ENCODE measurements at regions not wholly inside any gene's neighbourhood (a gene's known extent, or its start where the extent isn't known, plus 50 kb on each side); places are given as distances from the start of the nearest gene placed in this dataset.
"Not testable (repeated sequence)": the region's sequence is repeated elsewhere in the genome, so short reads cannot be mapped to it uniquely, and the experiment has no call there.

DNA sequence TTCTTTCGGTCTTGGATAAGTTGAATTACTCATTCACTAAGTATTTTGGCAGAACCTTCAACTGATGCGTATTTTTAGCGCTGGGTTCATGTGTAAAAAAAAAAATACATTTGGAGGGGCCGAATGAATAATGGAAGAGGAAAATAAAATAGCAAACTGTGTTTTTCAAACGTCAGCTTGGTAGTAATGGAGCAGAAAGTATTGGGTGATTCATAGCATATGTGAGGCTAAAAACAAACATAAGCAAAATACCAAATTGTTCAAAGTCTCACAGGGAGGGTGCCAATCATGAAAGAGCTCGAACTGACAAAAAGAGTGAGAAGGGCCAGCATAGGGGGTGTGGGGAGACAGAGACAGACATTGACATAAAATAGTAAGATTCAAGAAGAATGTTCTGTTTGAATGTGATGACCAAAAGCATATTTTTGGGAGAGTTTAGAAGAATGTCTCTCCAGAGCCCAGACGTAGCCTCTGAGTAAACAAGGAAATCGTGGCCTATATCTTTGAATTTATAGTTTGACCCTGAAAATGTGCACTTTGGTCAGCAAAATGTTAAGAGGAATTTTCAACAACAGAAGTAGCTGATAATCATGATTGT is 174.9 kb upstream of the HMHB1 start:
- in situ Hi-C loops (cut with HindIII; ENCODE audit: low sequenced_read_pairs), result loop anchor here (5.0 kb wide), 1 partner anchor 90 kb away; no protein-coding TSS in a partner anchor

DNA sequence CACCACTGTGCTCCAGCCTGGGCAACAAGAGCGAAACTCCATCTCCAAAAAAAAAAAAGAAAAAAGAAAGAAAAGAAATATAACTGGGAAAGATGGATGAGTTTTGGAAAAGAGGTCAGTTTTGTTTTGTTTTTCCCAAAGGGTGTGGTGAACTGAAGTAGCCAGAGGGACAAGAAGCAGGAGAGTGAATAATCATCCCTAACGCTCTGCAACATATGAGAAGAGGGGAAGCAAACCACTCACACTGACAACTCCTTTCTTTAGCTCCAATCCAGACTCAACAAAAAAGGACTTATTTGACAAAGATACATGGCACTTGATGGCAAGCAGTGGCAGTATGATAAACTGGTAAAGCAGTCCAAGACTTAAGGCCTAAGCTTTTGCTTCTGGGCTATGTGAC is 176.1 kb upstream of the HMHB1 start:
- in situ Hi-C loops (cut with HindIII; ENCODE audit: low sequenced_read_pairs), result loop anchor here (5.0 kb wide), 1 partner anchor 91 kb away; no protein-coding TSS in a partner anchor

DNA sequence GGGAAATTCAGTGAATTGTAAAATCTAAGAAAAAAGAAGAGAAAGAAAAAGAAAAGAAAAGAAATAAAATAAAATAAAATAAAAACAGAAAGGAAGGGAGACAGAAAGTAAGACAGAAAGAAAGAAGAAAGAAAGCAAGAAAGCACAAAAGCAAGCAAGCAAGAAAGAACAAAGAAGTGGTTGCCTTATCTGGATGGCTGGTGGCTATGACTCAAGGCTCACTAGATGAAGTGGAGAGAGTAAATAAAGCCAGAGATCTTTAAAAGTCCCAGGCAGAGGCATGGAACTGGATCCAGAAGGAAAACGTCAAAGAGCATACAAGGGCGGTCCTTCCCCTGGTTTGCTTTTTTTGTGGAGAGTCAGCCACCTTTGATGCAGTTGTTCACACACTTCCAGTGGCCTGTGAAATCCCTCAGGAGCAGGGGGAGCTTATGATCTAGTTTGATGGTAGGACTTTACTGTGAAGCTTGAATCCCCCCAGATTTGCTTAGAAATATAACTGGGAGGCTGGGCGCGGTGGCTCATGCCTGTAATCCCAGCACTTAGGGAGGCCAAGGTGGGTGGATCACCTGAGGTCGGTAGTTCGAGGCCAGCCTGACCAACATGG is 176.7 kb upstream of the HMHB1 start:
- in situ Hi-C loops (cut with HindIII; ENCODE audit: low sequenced_read_pairs), result loop anchor here (5.0 kb wide), 1 partner anchor 92 kb away; no protein-coding TSS in a partner anchor

DNA sequence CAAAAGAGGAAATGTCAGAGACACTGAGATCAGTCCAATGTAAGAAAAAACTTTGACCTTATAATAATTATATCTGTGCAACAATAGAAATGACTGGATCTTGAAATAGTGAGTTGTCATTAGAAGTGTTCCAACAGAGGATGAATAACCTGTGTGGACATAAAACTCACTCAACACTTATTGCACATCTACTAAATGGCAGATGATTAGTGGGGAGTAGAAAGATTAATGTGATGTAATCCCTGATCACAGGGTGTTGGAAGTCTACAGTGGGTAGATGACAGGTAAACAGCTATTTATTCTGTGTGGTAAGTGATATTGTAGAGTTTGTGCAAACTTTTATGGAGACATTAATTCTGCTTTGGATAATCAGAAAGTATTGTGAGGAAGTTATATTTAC is 177.3 kb upstream of the HMHB1 start:
- in situ Hi-C loops (cut with HindIII; ENCODE audit: low sequenced_read_pairs), result loop anchor here (5.0 kb wide), 1 partner anchor 93 kb away; no protein-coding TSS in a partner anchor

DNA sequence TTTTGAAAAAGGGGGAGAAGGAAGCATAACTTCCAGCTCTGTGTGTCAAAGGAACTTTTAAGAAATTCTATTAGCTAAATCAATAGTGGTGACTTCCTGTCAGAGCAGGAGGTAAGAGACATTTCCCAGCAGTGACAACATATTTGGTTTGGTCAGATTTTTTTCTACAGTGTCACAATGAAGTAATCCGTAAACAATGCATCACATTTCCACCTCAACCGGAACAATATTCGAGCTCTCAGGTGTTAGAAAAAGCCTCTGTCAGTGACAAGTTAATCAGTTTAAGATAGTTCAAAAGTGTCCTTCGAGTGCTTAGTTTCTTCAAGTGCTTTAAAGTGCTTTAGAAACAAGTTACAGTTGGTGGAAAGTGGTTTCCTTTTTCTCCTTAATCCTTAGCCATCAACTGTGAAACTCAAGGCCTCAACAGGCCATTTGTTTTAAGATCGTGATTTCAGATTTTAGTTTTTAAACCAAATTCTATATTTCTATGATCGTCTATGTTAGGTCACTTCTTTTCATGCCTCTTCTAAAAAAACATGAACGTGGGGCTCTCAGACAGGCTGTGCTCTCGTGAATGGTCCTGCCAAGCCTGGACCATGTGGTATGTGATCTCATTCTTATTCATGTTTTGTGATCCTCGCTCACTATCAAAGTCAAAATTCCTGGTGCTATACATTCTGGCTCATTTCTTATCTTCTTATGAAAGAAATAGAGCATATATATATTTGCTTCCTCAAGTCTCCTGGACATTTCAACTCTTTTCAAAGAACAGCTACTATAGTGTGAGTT is 181.9 kb upstream of the HMHB1 start:
- in situ Hi-C loops (cut with HindIII; ENCODE audit: low sequenced_read_pairs), result no loop called here

DNA sequence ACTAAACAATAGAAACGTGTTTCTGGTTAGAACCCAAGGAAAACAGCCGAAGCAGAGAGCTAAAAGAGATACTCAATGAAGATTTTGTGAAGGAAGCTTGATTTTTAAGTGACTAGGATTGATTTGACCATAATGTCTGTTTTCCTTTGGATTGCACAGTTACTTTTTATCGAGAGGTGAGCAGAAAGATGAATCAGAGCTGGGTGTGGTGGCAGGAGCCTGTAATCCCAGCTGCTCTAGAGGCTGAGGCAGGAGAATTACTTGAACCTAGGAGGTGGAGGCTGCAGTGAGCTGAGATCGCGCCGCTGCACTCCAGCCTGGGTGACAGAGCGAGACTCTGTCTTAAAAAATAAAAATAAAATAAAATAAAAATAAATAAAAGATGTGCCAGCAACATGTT is 186.9 kb upstream of the HMHB1 start:
- in situ Hi-C loops (cut with HindIII; ENCODE audit: low sequenced_read_pairs), result not testable (repeated sequence)

DNA sequence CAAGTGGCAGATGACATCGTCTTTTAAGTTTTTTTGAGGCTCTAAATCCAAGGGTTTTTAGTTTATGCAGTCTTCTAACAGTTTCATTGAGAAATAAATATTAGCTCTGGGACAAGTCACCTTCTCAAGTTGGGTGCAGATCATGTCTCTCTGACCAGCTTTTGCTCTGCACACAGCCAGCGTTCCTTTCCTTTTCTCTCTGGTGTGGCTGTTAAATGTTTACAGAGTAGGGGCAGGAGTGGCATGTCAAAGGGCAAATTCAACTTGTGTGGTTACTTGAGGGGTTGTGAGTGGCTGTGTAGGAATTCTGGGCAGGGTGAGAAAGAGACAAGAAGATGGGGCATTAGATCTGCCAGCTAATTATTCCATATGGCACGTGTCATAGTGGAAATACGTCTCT is 187.5 kb upstream of the HMHB1 start:
- in situ Hi-C loops (cut with HindIII; ENCODE audit: low sequenced_read_pairs), result no loop called here

DNA sequence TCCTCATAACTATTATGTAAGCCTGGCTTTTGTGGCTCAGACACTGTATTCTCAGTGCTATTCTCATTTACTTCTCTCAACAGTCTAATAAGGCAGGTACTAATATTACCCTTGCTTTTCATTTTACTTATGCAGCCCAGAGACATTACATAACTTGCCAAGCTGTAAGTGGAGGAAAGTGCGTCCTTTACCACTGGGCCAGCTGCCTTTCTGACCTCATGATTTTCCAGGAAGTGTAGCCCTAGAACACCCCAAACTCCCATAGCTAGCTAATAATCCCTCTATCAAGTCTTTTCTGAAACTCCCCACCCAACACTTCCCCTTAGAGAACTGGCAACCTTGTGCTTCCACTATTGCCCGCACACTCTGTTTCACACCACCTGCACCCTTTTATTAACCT is 192.9 kb upstream of the HMHB1 start:
- in situ Hi-C loops (cut with HindIII; ENCODE audit: low sequenced_read_pairs), result no loop called here

DNA sequence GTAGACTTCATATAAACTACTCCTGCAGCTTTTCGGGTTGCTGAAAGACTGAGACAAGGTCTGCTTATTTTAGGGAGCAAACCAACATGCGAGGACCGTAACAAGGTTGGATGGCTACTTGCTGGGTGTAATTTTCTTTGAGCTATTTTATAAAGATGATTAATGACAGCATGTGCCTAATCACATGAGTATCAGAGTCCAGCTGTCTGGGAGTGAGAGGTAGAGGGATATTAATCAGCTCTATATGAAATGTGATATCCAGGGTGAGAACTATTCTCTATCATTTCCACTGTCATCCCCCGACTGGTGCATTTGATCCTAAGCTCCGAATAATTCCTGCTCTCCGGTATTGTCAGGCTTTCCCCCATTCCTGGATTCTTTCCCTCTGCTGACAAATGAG is 193.8 kb upstream of the HMHB1 start:
- in situ Hi-C loops (cut with HindIII; ENCODE audit: low sequenced_read_pairs), result no loop called here

DNA sequence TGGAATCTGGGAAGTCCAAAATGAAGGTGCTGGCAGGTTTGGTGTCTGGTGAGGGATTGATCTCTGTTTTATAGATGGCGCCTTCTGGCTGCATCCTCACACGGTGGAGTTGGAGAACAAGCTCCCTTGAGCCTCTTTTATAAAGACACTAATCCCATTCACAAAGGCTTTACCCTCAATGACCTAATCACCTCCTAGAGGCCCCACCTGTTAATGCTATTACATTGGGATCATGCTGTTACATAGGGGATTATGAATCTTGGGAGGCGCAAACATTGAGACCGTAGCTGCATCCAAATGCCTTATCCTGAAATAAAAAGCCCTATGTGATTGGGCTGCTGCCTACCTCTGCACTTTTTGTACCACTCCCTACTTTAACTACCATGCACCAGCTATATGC is 197.1 kb upstream of the HMHB1 start:
- in situ Hi-C loops (cut with HindIII; ENCODE audit: low sequenced_read_pairs), result no loop called here

DNA sequence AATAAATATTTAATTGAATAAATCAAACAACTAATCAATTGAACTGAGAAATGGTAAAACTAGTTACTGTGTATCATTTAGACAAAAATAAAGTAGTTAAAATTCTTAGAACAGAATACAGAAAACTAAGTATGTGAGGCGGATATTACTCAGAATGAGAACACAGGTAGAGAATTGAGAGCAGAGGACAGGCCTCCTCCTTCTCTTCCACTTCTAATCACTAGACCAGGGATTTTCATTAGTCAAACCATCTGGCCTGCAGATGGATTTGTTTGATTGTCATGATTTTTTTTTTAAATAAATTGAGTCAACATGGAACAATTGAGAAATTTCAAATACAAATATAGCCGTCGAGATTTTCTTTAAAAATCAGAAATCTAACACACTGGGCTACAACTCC is 198.6 kb upstream of the HMHB1 start:
- in situ Hi-C loops (cut with HindIII; ENCODE audit: low sequenced_read_pairs), result no loop called here

DNA sequence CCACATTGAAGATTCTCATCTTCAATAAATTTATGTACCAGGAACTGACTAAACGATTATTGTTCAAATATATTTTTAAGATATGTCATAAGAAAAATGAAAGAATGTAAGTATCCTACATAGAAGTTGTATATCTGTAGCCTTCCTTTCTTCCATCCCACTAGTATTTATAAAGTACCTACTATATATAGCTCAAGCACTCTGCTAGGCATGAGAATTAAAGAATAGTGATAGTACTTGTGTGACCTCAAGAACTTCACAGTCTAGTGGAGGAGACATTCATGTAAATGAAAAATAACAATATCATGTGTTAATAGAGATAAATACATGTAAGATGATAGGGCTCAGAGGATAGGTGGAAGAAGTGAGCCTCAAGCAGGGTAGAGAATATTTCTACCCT is 201.0 kb upstream of the HMHB1 start:
- in situ Hi-C loops (cut with HindIII; ENCODE audit: low sequenced_read_pairs), result no loop called here

DNA sequence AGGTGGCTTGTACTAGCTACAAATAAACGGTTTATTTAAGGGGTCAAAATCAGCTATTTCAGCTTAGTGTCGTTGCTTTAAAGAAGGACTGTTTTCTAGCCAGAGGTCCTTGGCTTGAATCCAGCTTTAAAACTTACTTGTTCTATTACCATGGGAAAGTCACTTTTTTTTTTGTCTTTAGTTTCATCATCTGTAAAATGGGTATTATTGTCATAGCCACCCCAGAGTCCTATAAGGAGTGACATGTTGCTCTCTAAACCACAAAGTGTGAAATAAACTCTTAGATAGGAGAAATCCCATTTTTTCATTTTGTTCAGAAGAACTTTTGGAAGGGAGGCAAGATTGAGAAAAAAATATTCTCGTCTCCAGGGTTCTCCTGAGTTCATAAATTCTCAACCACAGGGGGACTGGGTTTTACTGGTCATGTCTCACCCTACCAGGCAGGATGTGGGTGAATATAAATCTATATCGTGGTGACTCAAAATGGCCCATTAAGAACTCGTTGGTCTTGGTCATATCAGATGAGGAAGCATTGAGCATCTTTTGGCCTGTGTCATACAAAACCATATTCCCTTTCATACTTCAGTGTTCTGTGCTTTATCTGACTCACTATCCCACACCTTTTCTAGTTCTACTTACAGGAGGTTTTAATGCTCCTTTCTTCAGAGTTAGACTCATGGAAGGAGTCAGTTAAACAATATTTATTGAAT is 202.7 kb upstream of the NR3C1 start:
- in situ Hi-C loops (cut with HindIII; ENCODE audit: low sequenced_read_pairs), result no loop called here

DNA sequence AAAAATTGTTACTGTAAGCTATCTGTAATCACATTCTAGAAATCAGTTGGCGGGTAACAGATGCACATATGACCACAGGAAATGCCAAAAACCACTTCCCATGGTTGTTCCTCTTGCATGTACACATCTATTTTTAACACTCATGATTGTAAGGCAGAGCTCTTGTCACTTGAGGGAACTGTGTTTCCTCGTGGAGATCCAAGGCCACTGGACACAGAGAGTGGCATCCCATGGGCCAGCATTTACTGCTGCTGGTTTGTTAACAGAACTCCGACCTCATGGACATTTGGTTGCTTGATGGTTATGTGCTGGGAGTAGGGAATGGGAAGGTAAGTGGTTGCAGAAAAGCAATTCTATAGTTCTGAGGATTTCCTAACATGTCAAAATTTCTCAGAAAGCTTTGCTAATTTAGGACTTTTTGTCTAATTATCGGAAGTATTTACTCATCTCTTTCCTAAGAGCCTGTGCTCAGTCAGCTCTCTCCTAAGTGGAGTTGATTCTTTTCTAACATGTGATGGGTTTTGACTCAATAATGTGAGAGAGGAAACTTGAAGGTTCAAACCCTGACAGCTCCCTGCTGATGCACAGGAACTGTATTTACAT is 202.0 kb upstream of the NR3C1 start:
- in situ Hi-C loops (cut with HindIII; ENCODE audit: low sequenced_read_pairs), result no loop called here

DNA sequence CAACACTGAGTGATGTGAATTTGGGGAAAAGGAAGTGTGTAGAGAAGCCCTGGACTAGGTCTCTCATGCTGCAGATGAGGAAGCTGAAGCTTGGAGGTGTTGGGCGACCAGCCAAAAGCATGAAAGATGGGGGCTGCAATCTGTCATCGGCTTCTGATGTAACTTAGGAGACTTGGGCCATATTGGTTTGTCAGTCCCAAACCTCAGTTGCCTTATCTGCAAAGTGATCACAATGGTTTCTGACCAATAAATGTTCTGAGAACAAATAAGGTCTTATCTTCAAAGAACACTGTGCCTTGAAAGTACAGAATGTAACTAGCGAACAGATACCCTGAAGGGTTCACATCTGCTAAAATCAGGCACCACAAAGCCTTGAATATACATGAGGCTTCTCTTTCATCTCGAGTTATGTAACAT is 198.4 kb upstream of the NR3C1 start:
- in situ Hi-C loops (cut with HindIII; ENCODE audit: low sequenced_read_pairs), result no loop called here

DNA sequence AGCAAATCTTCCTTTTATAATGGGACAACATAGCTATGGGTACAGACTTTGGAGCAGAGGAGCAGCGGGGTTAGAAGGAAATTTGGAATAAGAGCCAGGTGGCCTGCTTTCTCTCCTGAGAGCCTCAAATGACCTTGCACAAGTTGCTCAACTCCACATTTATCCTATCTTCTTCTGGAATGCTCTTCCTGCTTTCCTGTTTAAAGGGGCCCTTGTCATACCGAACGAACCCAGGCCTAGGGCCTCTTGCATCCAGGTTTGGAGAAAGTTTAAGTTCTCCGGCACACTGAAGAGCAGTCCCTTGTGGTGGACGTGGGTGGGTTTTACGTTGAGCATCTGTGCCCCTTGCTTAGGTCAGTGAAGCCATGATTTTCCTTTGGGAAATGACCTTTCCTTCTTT is 197.9 kb upstream of the NR3C1 start:
- in situ Hi-C loops (cut with HindIII; ENCODE audit: low sequenced_read_pairs), result no loop called here

DNA sequence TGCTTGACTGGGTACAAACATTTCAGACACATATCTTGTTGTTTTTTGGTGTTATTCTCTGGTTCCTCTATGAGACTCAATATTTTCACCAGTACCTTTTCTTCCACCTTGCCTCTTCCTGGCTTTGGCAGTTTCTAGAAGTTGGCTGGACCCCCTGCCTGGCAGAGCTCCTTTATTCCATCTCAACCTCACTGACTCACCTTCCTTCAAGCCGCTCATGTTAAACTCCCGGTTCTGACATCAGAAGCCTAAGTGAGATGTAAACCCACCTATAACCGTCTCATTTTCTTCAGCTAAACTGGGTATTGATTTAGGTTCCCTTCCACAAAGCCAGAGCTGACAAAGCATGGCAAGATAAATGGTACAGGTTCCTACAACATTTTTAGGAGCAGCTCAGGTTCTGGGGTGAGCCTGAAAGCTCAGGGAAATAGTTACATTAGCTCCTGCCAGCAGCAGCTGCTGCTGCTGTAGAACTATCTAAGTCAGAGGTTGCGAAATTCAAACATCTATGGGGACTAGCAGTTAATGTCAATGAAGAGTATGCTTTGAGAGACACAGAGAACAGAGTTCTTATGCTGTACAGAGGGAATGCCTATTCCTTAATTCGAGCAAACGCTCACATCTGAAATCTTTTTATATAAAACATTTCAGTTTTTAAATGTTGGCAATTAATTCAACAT is 197.1 kb upstream of the NR3C1 start:
- in situ Hi-C loops (cut with HindIII; ENCODE audit: low sequenced_read_pairs), result no loop called here

DNA sequence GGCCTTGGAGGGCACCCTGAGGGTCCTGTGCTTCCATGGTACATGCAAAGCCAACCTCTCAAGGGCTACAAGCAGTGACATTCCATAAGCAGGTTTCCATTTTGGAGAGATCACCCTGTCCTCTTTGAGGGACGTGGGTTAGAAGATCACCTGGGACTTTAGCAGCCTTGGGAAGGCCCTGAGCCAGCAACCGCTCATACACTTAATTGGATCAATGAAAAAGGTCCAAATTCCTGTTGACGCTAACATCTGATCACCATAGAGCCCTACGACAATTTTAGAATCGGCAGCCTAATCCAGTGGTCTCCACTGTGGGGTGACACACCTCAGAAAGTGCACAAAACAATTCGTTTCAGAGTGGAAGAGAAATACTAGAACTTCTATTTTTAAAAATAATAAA is 196.0 kb upstream of the NR3C1 start:
- in situ Hi-C loops (cut with HindIII; ENCODE audit: low sequenced_read_pairs), result no loop called here

DNA sequence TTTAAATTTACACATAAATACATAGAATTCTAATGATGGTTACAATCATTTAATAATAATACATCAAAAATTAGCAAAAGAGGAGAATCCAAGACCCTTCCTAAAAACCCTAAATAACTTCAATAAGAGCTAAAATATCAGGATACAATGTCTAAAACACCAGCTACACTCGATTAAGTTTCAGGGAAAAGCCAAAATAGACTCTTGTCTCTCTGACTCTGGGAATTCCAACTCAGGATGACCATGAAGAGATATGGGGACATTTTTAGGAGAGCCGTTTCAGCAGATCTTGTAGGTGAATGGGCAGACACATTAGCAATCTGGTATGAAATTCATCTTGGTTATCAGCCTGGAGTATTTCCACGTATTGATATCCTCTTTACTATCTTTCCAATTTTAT is 193.3 kb upstream of the NR3C1 start:
- in situ Hi-C loops (cut with HindIII; ENCODE audit: low sequenced_read_pairs), result no loop called here

All from DLD1 (cell line).